ENCODE measurements at regions not wholly inside any gene's neighbourhood (a gene's known extent, or its start where the extent isn't known, plus 50 kb on each side); places are given as distances from the start of the nearest gene placed in this dataset.

- H3K27me3 ChIP-seq (ENCODE audit: insufficient read depth in 3 of 3, low read length in 2 of 3), result peaks cover 0 to 23% (median 4%) of the 10 kb centered on the region in 3 donors
- H3K4me1 ChIP-seq, result no peaks in the 10 kb centered on the region
- intact Hi-C loops (cut with DNase I), result no loop called here
- no peaks in the 10 kb centered on the region for H3K36me3 ChIP-seq (ENCODE audit: insufficient read depth in 1 of 2, low read depth in 1 of 2)
- H3K27ac ChIP-seq, result no peak overlapping the region
- H3K9me3 ChIP-seq, result no peaks in the 10 kb centered on the region
- TF ChIP-seq CTCF (IDR thresholded peaks at IDR 0.05), result no peak
- no peak overlapping the region for H3K4me3 ChIP-seq
- 90 to 93% (median 92%) methylated on average over 2 of the region's 2 CpGs for WGBS, 3 donors
- ATAC-seq, result no peak
- DNase-seq, result no peak
These were observed 96.5 kb upstream of the CRHR1 start for GRCh38 chr17:45687594-45687993.

- H3K4me1 ChIP-seq, result no peaks in the 10 kb centered on the region
- TF ChIP-seq CTCF (IDR thresholded peaks at IDR 0.05), result no peak
- intact Hi-C loops (cut with DNase I), result no loop called here
- no peak overlapping the region for H3K4me3 ChIP-seq
- DNase-seq, result no peak
- no peaks in the 10 kb centered on the region for H3K36me3 ChIP-seq (ENCODE audit: insufficient read depth in 1 of 2, low read depth in 1 of 2)
- no peak for ATAC-seq
- no peak overlapping the region for H3K27ac ChIP-seq
- 32 to 42% (median 36%) methylated on average over 10 of the region's 10 CpGs for WGBS, 3 donors
- peaks cover 0 to 23% (median 4%) of the 10 kb centered on the region in 3 donors for H3K27me3 ChIP-seq (ENCODE audit: insufficient read depth in 3 of 3, low read length in 2 of 3)
- no peaks in the 10 kb centered on the region for H3K9me3 ChIP-seq
These were observed 95.8 kb upstream of the CRHR1 start for GRCh38 chr17:45688353-45688752.

GRCh38 chr17:45688820-45689219 is 95.3 kb upstream of the CRHR1 start:
- intact Hi-C loops (cut with DNase I), result no loop called here
- no peaks in the 10 kb centered on the region for H3K9me3 ChIP-seq
- no peaks in the 10 kb centered on the region for H3K36me3 ChIP-seq (ENCODE audit: insufficient read depth in 1 of 2, low read depth in 1 of 2)
- H3K4me3 ChIP-seq, result no peak overlapping the region
- DNase-seq (no peak), ATAC-seq (no peak)
- 66 to 72% (median 66%) methylated on average over 7 of the region's 7 CpGs for WGBS, 3 donors
- no peak overlapping the region for H3K27ac ChIP-seq
- H3K27me3 ChIP-seq (ENCODE audit: insufficient read depth in 3 of 3, low read length in 2 of 3), result peaks cover 0 to 23% (median 4%) of the 10 kb centered on the region in 3 donors
- H3K4me1 ChIP-seq, result no peaks in the 10 kb centered on the region
- no peak for TF ChIP-seq CTCF (IDR thresholded peaks at IDR 0.05)

GRCh38 chr17:45689451-45689850 is 94.7 kb upstream of the CRHR1 start:
- H3K27me3 ChIP-seq (ENCODE audit: insufficient read depth in 3 of 3, low read length in 2 of 3), result peaks cover 0 to 23% (median 4%) of the 10 kb centered on the region in 3 donors
- WGBS, 3 donors, result 77 to 82% (median 80%) methylated on average over 6 of the region's 6 CpGs
- DNase-seq, result no peak
- H3K27ac ChIP-seq, result no peak overlapping the region
- H3K4me1 ChIP-seq, result no peaks in the 10 kb centered on the region
- no peaks in the 10 kb centered on the region for H3K9me3 ChIP-seq
- H3K4me3 ChIP-seq, result no peak overlapping the region
- H3K36me3 ChIP-seq (ENCODE audit: insufficient read depth in 1 of 2, low read depth in 1 of 2), result no peaks in the 10 kb centered on the region
- no peak for TF ChIP-seq CTCF (IDR thresholded peaks at IDR 0.05)
- ATAC-seq, result no peak
- intact Hi-C loops (cut with DNase I), result no loop called here

GRCh38 chr17:45690625-45691275 is 93.4 kb upstream of the CRHR1 start:
- no peak overlapping the region for H3K4me3 ChIP-seq
- H3K36me3 ChIP-seq (ENCODE audit: insufficient read depth in 1 of 2, low read depth in 1 of 2), result no peaks in the 10 kb centered on the region
- ATAC-seq (no peak), DNase-seq (no peak)
- WGBS, 3 donors, result 50 to 55% (median 54%) methylated on average over 12 to 13 of the region's 13 CpGs
- H3K4me1 ChIP-seq, result no peaks in the 10 kb centered on the region
- intact Hi-C loops (cut with DNase I), result no loop called here
- peaks cover 0 to 27% (median 4%) of the 10 kb centered on the region in 3 donors for H3K27me3 ChIP-seq (ENCODE audit: insufficient read depth in 3 of 3, low read length in 2 of 3)
- H3K9me3 ChIP-seq, result no peaks in the 10 kb centered on the region
- H3K27ac ChIP-seq, result no peak overlapping the region
- no peak for TF ChIP-seq CTCF (IDR thresholded peaks at IDR 0.05)

Data from psoas muscle (tissue), 7 donors.